ENCODE measurements at regions not wholly inside any gene's neighbourhood (a gene's known extent, or its start where the extent isn't known, plus 50 kb on each side); places are given as distances from the start of the nearest gene placed in this dataset.

- no peak for TF ChIP-seq CTCF (conservative IDR thresholded peaks at IDR 0.05; ENCODE audit: low read depth, low read length)
- TF ChIP-seq EZH2 (IDR thresholded peaks at IDR 0.05; ENCODE audit: borderline replicate concordance, low read depth, low read length, poor library complexity, severe bottlenecking): no peak
Observed at GRCh38 chr6:91761621-91762020, 1174.7 kb upstream of the MAP3K7 start.

Measured in A673 (cell line).